ENCODE measurements at regions not wholly inside any gene's neighbourhood (a gene's known extent, or its start where the extent isn't known, plus 50 kb on each side); places are given as distances from the start of the nearest gene placed in this dataset.

GRCh38 chr13:112143046-112143752 lies 76.2 kb downstream of the SOX1 start:
- TF ChIP-seq EZH2 (IDR thresholded peaks at IDR 0.05; ENCODE audit: insufficient read depth, low read length): no peak
- no peak for TF ChIP-seq CTCF (IDR thresholded peaks at IDR 0.05; ENCODE audit: insufficient read depth, low read depth, low read length)

Data from astrocyte (in vitro differentiated cells and primary cell).